Stomach (tissue), 8 donors: ENCODE measurements at regions not wholly inside any gene's neighbourhood (a gene's known extent, or its start where the extent isn't known, plus 50 kb on each side); places are given as distances from the start of the nearest gene placed in this dataset.

Experiments used
- DNase-seq, 2 donors: peaks; one replicate each; pipeline versions ENCODE4 v3.0.0 to v3.0.0-alpha.2; 2013 to 2019
- H3K27ac ChIP-seq, 5 donors: fragments of 200-600 bp in 4 of 5; sonication (generic) in 4 of 5; one replicate each; pipeline ENCODE4 v1.5.1; 2013 to 2019; ENCODE audit warnings: mild to moderate bottlenecking in 1 of 5, moderate library complexity in 1 of 5
- H3K27me3 ChIP-seq, 3 donors: fragments of 200-600 bp; sonication (generic); one replicate each; pipeline ENCODE4 v1.5.1; 2017 to 2019; ENCODE audit warnings: mixed run types in 1 of 3
- H3K36me3 ChIP-seq, 4 donors: fragments of 200-600 bp; sonication (generic); 1 replicate in 3 of 4; 2 replicates in 1 of 4; pipeline ENCODE4 v1.5.1; 2016 to 2019
- H3K4me1 ChIP-seq, 4 donors: fragments of 200-600 bp; sonication (generic); one replicate each; pipeline ENCODE4 v1.5.1; 2016 to 2019
- H3K4me3 ChIP-seq, 4 donors: fragments of 200-600 bp; sonication (generic) in 3 of 4; one replicate each; pipeline ENCODE4 v1.5.1; 2016 to 2019; ENCODE audit warnings: mild to moderate bottlenecking in 1 of 4
- H3K9me3 ChIP-seq, 4 donors: fragments of 200-600 bp; sonication (generic); one replicate each; pipeline ENCODE4 v1.5.1; 2016 to 2019
- CTCF ChIP-seq, 7 experiments: fragments of 450-650 bp in 4 of 7; fragments of 200-600 bp in 3 of 7; sonication (generic) in 3 of 7; IDR thresholded peaks; one replicate each; pipeline ENCODE4 v1.5.1; 2016 to 2019; ENCODE audit warnings: antibody characterized with exemption in 7 of 7, control low read depth in 2 of 7, mild to moderate bottlenecking in 1 of 7
- EP300 ChIP-seq: sonication (generic); formaldehyde crosslinking; IDR thresholded peaks from one replicate; pipeline ENCODE4 v1.6.1; 2017; ENCODE audit warnings: antibody characterized with exemption
- POLR2A ChIP-seq, 4 donors: fragments of 450-650 bp; IDR thresholded peaks; one replicate each; pipeline ENCODE4 v1.6.1; 2016; ENCODE audit warnings: antibody characterized with exemption in 4 of 4, control low read depth in 2 of 4, mild to moderate bottlenecking in 1 of 4, moderate library complexity in 1 of 4
- POLR2AphosphoS5 ChIP-seq, 3 donors: sonication (generic); formaldehyde crosslinking; IDR thresholded peaks; one replicate each; pipeline ENCODE4 v1.6.1; 2016; ENCODE audit warnings: antibody characterized with exemption in 3 of 3
- WGBS, 5 donors: extraction: QIAGEN DNeasy Blood & Tissue Kit in 3 of 5; methylation state at CpG; one replicate each; pipeline versions ENCODE4 v1.1.5 to v1.1.7; 2013 to 2018; 5-methylcytosine and 5-hydroxymethylcytosine counted together
- intact Hi-C: fragments of 100-400 bp; cut with DNase I; formaldehyde crosslinking; loops from one replicate; pipeline ENCODE4 v1.15.1; 2023; ENCODE audit warnings: low total_unique reads
- donor health status: healthy with polysubstance abuse.
- donor health status: Bipolar disorder and iron deficiency.
- donor health status: healthy.

DNA sequence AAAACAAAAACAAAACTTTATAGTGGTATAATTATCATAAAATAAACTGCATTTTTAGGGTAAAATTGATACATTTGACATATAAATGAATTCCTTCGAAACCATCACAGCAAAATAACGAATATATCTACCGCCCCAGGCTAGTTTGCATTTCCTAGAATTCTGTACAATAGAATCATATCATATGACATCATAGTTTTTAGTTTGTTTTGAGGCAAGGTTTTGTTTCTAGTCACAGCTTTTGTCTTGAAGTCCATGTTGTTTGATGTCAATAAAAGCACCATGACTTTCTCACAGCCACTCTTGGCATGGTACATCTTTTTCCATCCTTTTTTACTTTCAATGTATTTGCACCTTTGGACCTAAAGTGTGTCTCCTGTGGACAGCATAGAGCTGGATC is 102.9 kb downstream of the FOXL3 start:
- Histone ChIP-seq H3K4me1 (no peaks in the 10 kb centered on the region), H3K27me3 (peaks cover 0 to 6% (median 0%) of the 10 kb centered on the region in 3 donors), H3K9me3 (peaks cover 8 to 29% (median 27%) of the 10 kb centered on the region in 4 donors), H3K4me3 (no peak overlapping the region), H3K27ac (no peak overlapping the region), H3K36me3 (no peaks in the 10 kb centered on the region)
- 87 to 92% (median 91%) methylated on average over 3 of the region's 3 CpGs for WGBS, 5 donors
- TF ChIP-seq POLR2AphosphoS5 (IDR thresholded peaks at IDR 0.05) = no peak
- no peak for TF ChIP-seq CTCF (IDR thresholded peaks at IDR 0.05)
- no peak for TF ChIP-seq EP300
- TF ChIP-seq POLR2A (IDR thresholded peaks at IDR 0.05) = no peak
- no peak for DNase-seq
- intact Hi-C loops = no loop called here

- DNase-seq = no peak
- Histone ChIP-seq H3K27me3 (peaks cover 0 to under 1% (median 0%) of the 10 kb centered on the region in 3 donors), H3K9me3 (peaks cover 10 to 50% (median 41%) of the 10 kb centered on the region in 4 donors), H3K27ac (no peak overlapping the region), H3K36me3 (no peaks in the 10 kb centered on the region), H3K4me3 (no peak overlapping the region), H3K4me1 (no peaks in the 10 kb centered on the region)
- intact Hi-C loops = no loop called here
- TF ChIP-seq CTCF (IDR thresholded peaks at IDR 0.05) (no peak), EP300 (no peak), POLR2AphosphoS5 (IDR thresholded peaks at IDR 0.05) (no peak), POLR2A (IDR thresholded peaks at IDR 0.05) (no peak)
These were observed 105.7 kb downstream of the FOXL3 start for GRCh38 chr7:395643-396042.

- WGBS, 5 donors = 88 to 97% (median 95%) methylated on average over 2 of the region's 2 CpGs
- Histone ChIP-seq H3K36me3 (no peaks in the 10 kb centered on the region), H3K27me3 (peaks cover 0 to 13% (median 0%) of the 10 kb centered on the region in 3 donors), H3K4me3 (no peak overlapping the region), H3K9me3 (peaks cover 10 to 50% (median 41%) of the 10 kb centered on the region in 4 donors), H3K4me1 (no peaks in the 10 kb centered on the region), H3K27ac (no peak overlapping the region)
- TF ChIP-seq POLR2A (IDR thresholded peaks at IDR 0.05) (no peak), CTCF (IDR thresholded peaks at IDR 0.05) (no peak), EP300 (no peak), POLR2AphosphoS5 (IDR thresholded peaks at IDR 0.05) (no peak)
- intact Hi-C loops = no loop called here
- DNase-seq = no peak
These were observed 108.9 kb downstream of the FOXL3 start for GRCh38 chr7:398888-399287.

GRCh38 chr7:400901-401485 is 111.0 kb downstream of the FOXL3 start:
- DNase-seq = peak in 1 of 2 donors; percentile 19
- H3K27me3 ChIP-seq = peaks cover 0 to 27% (median 0%) of the 10 kb centered on the region in 3 donors
- 85 to 97% (median 88%) methylated on average over 7 to 9 of the region's 9 CpGs for WGBS, 5 donors
- H3K4me1 ChIP-seq = peaks cover 0 to 4% (median 2%) of the 10 kb centered on the region in 4 donors
- peaks cover 5 to 38% (median 31%) of the 10 kb centered on the region in 4 donors for H3K9me3 ChIP-seq
- intact Hi-C loops = no loop called here
- H3K36me3 ChIP-seq = no peaks in the 10 kb centered on the region
- no peak overlapping the region for H3K4me3 ChIP-seq
- no peak overlapping the region for H3K27ac ChIP-seq
- TF ChIP-seq EP300 = no peak
- no peak for TF ChIP-seq CTCF (IDR thresholded peaks at IDR 0.05)
- TF ChIP-seq POLR2A (IDR thresholded peaks at IDR 0.05) = no peak
- TF ChIP-seq POLR2AphosphoS5 (IDR thresholded peaks at IDR 0.05) = no peak
